ENCODE measurements at regions not wholly inside any gene's neighbourhood (a gene's known extent, or its start where the extent isn't known, plus 50 kb on each side); places are given as distances from the start of the nearest gene placed in this dataset.

DNA sequence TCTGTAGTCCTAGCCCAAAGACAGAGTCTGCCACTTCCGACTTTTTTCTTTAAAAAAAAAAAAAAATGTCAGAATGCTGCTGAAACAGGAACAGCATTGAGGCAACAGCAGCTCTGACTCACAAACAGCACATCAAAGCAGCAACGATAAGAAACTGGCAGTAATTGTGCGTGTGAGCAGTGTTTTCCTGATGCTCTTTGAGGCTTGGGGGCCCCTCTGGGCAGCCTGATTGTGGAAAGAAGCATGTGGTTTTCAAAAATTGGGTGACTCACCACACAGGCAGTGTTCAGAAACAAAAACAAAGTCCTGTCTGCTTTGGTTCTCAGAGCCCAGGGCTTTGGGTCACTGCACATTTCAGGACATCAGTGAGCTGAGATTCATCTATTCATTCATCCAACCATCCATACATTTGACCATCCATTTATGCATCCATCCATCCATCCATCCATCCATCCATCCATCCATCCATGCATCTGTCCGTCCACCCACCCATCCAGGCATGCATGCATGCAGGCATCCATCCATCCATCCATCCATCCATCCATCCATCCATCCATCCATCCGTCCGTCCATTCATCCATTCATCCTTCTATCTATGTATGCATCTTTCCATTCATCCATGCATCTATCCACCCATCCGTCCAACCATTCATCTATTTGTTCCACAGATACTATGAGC lies 308.4 kb downstream of the RPLP1 start:
- no peak for TF ChIP-seq POLR2A (IDR thresholded peaks at IDR 0.05; ENCODE audit: low read length)
- TF ChIP-seq GATA1 (IDR thresholded peaks at IDR 0.05; ENCODE audit: low read depth, low read length), result no peak
